ENCODE measurements at regions not wholly inside any gene's neighbourhood (a gene's known extent, or its start where the extent isn't known, plus 50 kb on each side); places are given as distances from the start of the nearest gene placed in this dataset.

DNA sequence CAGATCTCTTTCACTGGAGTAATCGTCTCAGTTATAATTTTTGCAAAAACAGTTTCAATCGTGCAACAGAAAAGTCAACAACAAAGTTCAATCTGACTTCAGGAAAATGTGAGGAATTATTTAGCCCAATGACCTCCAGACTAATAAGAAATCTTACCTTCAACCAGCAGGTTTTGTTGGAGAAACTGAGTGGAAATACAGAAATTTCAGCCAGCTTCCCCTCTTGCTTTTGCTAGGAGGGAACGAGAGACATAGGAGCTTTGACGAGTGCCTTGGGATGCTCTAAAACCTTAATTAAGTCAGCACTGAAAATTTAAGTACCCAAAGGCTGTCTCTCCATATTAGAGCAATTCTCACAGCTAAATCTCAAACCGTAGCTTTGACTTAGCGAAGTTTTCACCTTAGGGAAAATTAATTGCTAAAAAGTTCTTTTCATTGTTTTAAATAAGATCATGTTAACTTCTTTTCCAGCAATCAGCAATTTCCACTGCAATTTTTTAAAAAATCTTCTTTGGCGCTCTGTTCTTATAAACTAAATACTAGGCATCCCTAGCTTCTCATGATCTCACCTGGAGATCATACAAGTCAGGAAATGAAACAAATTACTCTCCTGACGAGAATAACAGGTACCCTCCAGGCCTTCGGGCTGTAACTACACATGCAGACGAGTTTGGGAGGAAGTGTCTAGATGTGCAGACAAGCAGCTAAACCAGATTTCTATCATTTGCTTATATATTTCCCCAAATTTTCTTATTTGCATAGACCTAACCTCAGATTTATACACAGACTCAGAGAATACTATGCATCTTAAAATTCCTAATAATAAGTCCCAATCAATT lies 250.2 kb downstream of the FAM43A start:
- TF ChIP-seq, protein P1, sequence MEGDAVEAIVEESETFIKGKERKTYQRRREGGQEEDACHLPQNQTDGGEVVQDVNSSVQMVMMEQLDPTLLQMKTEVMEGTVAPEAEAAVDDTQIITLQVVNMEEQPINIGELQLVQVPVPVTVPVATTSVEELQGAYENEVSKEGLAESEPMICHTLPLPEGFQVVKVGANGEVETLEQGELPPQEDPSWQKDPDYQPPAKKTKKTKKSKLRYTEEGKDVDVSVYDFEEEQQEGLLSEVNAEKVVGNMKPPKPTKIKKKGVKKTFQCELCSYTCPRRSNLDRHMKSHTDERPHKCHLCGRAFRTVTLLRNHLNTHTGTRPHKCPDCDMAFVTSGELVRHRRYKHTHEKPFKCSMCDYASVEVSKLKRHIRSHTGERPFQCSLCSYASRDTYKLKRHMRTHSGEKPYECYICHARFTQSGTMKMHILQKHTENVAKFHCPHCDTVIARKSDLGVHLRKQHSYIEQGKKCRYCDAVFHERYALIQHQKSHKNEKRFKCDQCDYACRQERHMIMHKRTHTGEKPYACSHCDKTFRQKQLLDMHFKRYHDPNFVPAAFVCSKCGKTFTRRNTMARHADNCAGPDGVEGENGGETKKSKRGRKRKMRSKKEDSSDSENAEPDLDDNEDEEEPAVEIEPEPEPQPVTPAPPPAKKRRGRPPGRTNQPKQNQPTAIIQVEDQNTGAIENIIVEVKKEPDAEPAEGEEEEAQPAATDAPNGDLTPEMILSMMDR (conservative IDR thresholded peaks at IDR 0.05): no peak
- TF ChIP-seq EZH2 (IDR thresholded peaks at IDR 0.05; ENCODE audit: low read depth): no peak
